Fibroblast of lung (primary cell): ENCODE measurements at regions not wholly inside any gene's neighbourhood (a gene's known extent, or its start where the extent isn't known, plus 50 kb on each side); places are given as distances from the start of the nearest gene placed in this dataset.
A peak's percentile ranks its signal among the peaks of the same experiment; 100 is the strongest.

Experiments used
- DNase-seq, 2 donors: peaks; one replicate each; pipeline versions ENCODE4 v3.0.0 to v3.0.0-alpha.2; 2010; ENCODE audit warnings: low read depth in 2 of 2
- H2AFZ ChIP-seq: 2 replicates; pipeline ENCODE4 v1.5.1; 2012; ENCODE audit warnings: low read length, control low read depth, inconsistent platforms
- H3K27ac ChIP-seq: 2 replicates; pipeline ENCODE4 v1.5.1; 2011; ENCODE audit warnings: low read length, control low read depth; ENCODE audit not compliant: insufficient read depth
- H3K27me3 ChIP-seq: 2 replicates; pipeline ENCODE4 v1.5.1; 2011; ENCODE audit warnings: mild to moderate bottlenecking, low read length; ENCODE audit not compliant: control insufficient read depth, insufficient read depth
- H3K36me3 ChIP-seq: 2 replicates; pipeline ENCODE4 v1.5.1; 2011; ENCODE audit warnings: low read length; ENCODE audit not compliant: control insufficient read depth, insufficient read depth
- H3K4me1 ChIP-seq: 2 replicates; pipeline ENCODE4 v1.5.1; 2011; ENCODE audit warnings: low read length; ENCODE audit not compliant: control insufficient read depth, insufficient read depth; ENCODE audit errors: extremely low read depth
- H3K4me2 ChIP-seq: 2 replicates; pipeline ENCODE4 v1.5.1; 2011; ENCODE audit warnings: low read length, control low read depth; ENCODE audit not compliant: insufficient read depth; ENCODE audit errors: extremely low read depth
- H3K4me3 ChIP-seq, 4 experiments: fragments of 200-600 bp in 1 of 4; sonication (generic) in 1 of 4; replicated peaks in 1 of 4; 2 replicates each; pipeline ENCODE4 v1.5.1; 2011 to 2016; ENCODE audit warnings: low read length in 4 of 4, low read depth in 3 of 4, mild to moderate bottlenecking in 3 of 4, control low read depth in 2 of 4, inconsistent platforms in 1 of 4, mixed read lengths in 1 of 4; ENCODE audit not compliant: insufficient read depth in 1 of 4; ENCODE audit errors: control extremely low read depth in 1 of 4
- H3K79me2 ChIP-seq: 2 replicates; pipeline ENCODE4 v1.5.1; 2012; ENCODE audit warnings: mild to moderate bottlenecking, low read length, inconsistent platforms; ENCODE audit not compliant: control insufficient read depth, insufficient read depth
- H3K9ac ChIP-seq: 2 replicates; pipeline ENCODE4 v1.5.1; 2011; ENCODE audit warnings: mild to moderate bottlenecking, low read length, control low read depth; ENCODE audit not compliant: insufficient read depth
- H3K9me3 ChIP-seq: 2 replicates; pipeline ENCODE4 v1.5.1; 2012; ENCODE audit warnings: low read depth, low read length; ENCODE audit not compliant: control insufficient read depth, insufficient read depth
- H4K20me1 ChIP-seq: 2 replicates; pipeline ENCODE4 v1.5.1; 2011; ENCODE audit warnings: low read length; ENCODE audit not compliant: control insufficient read depth, insufficient read depth; ENCODE audit errors: extremely low read depth
- EZH2 ChIP-seq: IDR thresholded peaks from 2 replicates; pipeline ENCODE4 v1.5.1; 2012; ENCODE audit warnings: low read length, control low read depth, mild to moderate bottlenecking; ENCODE audit errors: missing control alignments
- TF ChIP-seq, protein P1 (sequence below), 2 donors: IDR thresholded peaks in 1 of 2; conservative IDR thresholded peaks in 1 of 2; 1 replicate in 1 of 2; 2 replicates in 1 of 2; pipeline ENCODE4 v1.5.1; 2011 to 2012; ENCODE audit warnings: low read length in 2 of 2, control low read depth in 1 of 2, inconsistent platforms in 1 of 2, low read depth in 1 of 2, mild to moderate bottlenecking in 1 of 2

DNA sequence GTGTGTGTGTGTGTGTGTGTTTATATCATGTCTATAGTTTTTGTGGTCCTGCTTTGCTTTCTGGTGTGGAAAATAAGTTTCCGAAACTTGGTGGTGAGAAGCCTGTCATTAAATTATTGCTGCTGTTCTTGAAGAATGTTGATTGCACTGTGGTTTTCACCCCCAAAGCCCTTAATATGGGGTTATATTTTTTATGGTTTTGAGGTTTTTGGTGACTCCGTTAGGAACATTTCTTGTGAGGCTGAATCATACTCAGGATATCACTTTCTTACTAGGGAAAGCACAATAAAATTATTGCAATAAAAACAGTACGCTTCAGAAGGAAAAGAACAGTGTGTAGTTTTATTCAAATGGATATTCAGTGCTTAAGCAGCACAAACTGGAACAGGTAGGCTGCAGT is 539.1 kb upstream of the MAGEB18 start:
- no peak overlapping the region for H3K4me3 ChIP-seq

DNA sequence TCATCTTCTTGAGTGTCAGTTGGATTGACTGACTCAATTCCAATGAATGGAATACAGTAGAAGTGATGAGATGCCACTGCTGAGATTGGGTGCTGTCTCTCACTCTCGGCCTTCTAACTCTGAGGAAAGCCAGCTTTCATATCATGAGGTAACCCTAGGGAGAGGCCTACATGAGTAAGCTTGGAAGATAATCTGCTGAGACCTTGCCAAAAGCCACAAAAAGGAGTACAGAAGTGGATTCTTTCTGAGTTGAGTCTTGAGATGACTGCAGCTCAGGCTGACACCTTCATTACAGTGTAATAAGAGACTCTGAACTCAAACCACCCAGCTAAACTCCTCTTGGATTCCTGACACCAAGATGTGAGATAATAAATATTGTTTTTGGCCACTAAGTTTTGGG is 537.4 kb upstream of the MAGEB18 start:
- Histone ChIP-seq H3K27ac (no peak overlapping the region), H3K4me1 (no peaks in the 10 kb centered on the region), H3K9me3 (no peaks in the 10 kb centered on the region), H3K4me3 (no peak overlapping the region), H4K20me1 (no peaks in the 10 kb centered on the region), H3K79me2 (no peaks in the 10 kb centered on the region), H2AFZ (no peak overlapping the region), H3K27me3 (no peaks in the 10 kb centered on the region), H3K4me2 (no peak overlapping the region), H3K36me3 (no peaks in the 10 kb centered on the region), H3K9ac (no peak overlapping the region)
- TF ChIP-seq EZH2: no peak
- TF ChIP-seq, protein P1, sequence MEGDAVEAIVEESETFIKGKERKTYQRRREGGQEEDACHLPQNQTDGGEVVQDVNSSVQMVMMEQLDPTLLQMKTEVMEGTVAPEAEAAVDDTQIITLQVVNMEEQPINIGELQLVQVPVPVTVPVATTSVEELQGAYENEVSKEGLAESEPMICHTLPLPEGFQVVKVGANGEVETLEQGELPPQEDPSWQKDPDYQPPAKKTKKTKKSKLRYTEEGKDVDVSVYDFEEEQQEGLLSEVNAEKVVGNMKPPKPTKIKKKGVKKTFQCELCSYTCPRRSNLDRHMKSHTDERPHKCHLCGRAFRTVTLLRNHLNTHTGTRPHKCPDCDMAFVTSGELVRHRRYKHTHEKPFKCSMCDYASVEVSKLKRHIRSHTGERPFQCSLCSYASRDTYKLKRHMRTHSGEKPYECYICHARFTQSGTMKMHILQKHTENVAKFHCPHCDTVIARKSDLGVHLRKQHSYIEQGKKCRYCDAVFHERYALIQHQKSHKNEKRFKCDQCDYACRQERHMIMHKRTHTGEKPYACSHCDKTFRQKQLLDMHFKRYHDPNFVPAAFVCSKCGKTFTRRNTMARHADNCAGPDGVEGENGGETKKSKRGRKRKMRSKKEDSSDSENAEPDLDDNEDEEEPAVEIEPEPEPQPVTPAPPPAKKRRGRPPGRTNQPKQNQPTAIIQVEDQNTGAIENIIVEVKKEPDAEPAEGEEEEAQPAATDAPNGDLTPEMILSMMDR (conservative IDR thresholded peaks at IDR 0.05 in 1 of 2, IDR thresholded peaks at IDR 0.05 in 1 of 2; ENCODE audit: low read depth in 1 of 2, low read length in 2 of 2): no peak
- DNase-seq: peak; percentile 39 to 53

More for the DNA sequence above, 539.1 kb upstream of the MAGEB18 start:
- no peaks in the 10 kb centered on the region for H3K36me3 ChIP-seq
- H3K9me3 ChIP-seq: no peaks in the 10 kb centered on the region
- H2AFZ ChIP-seq: no peak overlapping the region
- H3K27me3 ChIP-seq: no peaks in the 10 kb centered on the region
- no peaks in the 10 kb centered on the region for H3K4me1 ChIP-seq
- DNase-seq: peak; percentile 3 to 15
- no peak overlapping the region for H3K4me2 ChIP-seq
- no peaks in the 10 kb centered on the region for H3K79me2 ChIP-seq
- no peak overlapping the region for H3K27ac ChIP-seq
- H4K20me1 ChIP-seq: no peaks in the 10 kb centered on the region
- H3K9ac ChIP-seq: no peak overlapping the region
- TF ChIP-seq, protein P1 (conservative IDR thresholded peaks at IDR 0.05 in 1 of 2, IDR thresholded peaks at IDR 0.05 in 1 of 2; ENCODE audit: low read depth in 1 of 2, low read length in 2 of 2): no peak
- no peak for TF ChIP-seq EZH2

DNA sequence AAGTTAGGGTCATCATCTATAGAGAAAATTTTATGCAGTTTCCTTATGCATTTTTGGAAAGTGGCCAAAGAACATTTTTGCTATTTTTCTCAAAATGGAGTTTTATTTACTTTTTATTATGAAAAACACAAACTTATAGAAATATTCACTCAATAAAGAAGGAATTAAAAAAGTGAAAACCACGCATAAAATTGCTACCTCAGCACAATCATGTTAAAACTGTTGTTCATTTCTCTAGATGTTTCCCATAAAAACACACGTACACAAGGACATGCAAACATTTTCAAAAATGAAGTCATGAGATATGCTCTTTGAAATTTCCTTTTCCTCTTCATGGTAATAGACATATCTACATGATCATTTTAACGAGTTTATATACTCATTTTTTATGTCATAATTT is 536.8 kb upstream of the MAGEB18 start:
- no peak overlapping the region for H3K4me3 ChIP-seq
- no peaks in the 10 kb centered on the region for H3K79me2 ChIP-seq
- no peak overlapping the region for H3K4me2 ChIP-seq
- no peak overlapping the region for H2AFZ ChIP-seq
- H3K9ac ChIP-seq: no peak overlapping the region
- H3K27ac ChIP-seq: no peak overlapping the region
- no peak for DNase-seq
- TF ChIP-seq EZH2: no peak
- TF ChIP-seq, protein P1 (conservative IDR thresholded peaks at IDR 0.05 in 1 of 2, IDR thresholded peaks at IDR 0.05 in 1 of 2; ENCODE audit: low read depth in 1 of 2, low read length in 2 of 2): no peak
- H3K27me3 ChIP-seq: no peaks in the 10 kb centered on the region
- no peaks in the 10 kb centered on the region for H3K36me3 ChIP-seq
- H3K4me1 ChIP-seq: no peaks in the 10 kb centered on the region
- H3K9me3 ChIP-seq: no peaks in the 10 kb centered on the region
- no peaks in the 10 kb centered on the region for H4K20me1 ChIP-seq
